ENCODE measurements at regions not wholly inside any gene's neighbourhood (a gene's known extent, or its start where the extent isn't known, plus 50 kb on each side); places are given as distances from the start of the nearest gene placed in this dataset.

DNA sequence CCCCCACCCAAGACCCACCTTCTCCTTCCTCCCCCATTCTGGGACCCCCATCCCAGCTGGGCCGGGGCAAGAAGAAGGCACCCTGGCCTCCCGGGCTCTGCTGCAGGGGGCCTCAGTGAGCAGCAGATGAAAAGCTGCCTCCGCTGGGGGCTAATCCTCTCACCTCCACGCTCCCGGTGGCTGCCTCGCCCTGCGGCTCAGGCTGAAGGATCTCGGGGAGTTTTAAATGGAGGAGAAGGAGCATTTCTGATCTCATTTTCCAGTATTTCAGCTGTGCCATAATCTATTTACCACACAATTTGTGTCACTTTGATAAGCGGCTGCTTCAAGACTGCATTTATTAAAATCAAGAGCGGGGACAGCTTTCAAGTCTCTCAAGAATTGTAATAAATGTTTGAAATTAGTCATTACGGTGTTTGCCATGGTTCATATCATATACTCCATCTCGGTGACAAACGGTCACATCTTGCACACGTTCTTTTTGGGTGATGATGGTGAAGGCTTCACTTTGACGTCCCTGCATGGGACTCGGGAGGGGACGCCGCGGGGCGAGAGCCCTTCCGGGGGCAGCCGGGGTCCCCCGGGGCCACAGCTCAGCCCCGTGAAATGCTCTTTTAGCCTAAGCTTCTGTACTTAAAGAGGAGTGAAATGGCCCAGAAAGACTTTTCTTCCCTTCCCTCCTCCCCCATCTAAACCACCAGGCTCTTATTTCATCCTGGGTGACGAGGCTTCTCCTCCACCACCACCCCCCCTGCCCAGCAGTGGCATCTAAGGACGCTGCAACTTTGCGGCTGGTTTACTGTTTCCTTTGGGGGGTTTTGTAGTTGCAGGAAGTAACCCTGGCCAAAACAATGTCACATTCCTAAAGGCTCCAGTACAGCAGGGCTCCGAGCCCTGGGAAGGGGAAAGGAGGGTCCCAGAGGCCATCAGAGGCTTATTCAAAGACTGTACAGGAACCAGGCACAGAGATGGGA is 313.1 kb upstream of the TNRC6C start:
- no peak for TF ChIP-seq RAD21 (IDR thresholded peaks at IDR 0.05; ENCODE audit: low read depth)
- TF ChIP-seq FOXM1 (IDR thresholded peaks at IDR 0.05; ENCODE audit: borderline replicate concordance, low read depth), result no peak
- no peak for TF ChIP-seq YY1 (IDR thresholded peaks at IDR 0.05; ENCODE audit: low read depth)
- no peak for TF ChIP-seq CREB1 (IDR thresholded peaks at IDR 0.05; ENCODE audit: low read depth)
- no peak for TF ChIP-seq CEBPB (IDR thresholded peaks at IDR 0.05)

Measured in Ishikawa (cell line).